ENCODE measurements at regions not wholly inside any gene's neighbourhood (a gene's known extent, or its start where the extent isn't known, plus 50 kb on each side); places are given as distances from the start of the nearest gene placed in this dataset.
A peak's percentile ranks its signal among the peaks of the same experiment; 100 is the strongest.
"Not testable (repeated sequence)": the region's sequence is repeated elsewhere in the genome, so short reads cannot be mapped to it uniquely, and the experiment has no call there.

- TF ChIP-seq POLR2A (IDR thresholded peaks at IDR 0.05) (no peak), POLR2AphosphoS5 (IDR thresholded peaks at IDR 0.05) (no peak)
- TF ChIP-seq, protein P1, sequence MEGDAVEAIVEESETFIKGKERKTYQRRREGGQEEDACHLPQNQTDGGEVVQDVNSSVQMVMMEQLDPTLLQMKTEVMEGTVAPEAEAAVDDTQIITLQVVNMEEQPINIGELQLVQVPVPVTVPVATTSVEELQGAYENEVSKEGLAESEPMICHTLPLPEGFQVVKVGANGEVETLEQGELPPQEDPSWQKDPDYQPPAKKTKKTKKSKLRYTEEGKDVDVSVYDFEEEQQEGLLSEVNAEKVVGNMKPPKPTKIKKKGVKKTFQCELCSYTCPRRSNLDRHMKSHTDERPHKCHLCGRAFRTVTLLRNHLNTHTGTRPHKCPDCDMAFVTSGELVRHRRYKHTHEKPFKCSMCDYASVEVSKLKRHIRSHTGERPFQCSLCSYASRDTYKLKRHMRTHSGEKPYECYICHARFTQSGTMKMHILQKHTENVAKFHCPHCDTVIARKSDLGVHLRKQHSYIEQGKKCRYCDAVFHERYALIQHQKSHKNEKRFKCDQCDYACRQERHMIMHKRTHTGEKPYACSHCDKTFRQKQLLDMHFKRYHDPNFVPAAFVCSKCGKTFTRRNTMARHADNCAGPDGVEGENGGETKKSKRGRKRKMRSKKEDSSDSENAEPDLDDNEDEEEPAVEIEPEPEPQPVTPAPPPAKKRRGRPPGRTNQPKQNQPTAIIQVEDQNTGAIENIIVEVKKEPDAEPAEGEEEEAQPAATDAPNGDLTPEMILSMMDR (IDR thresholded peaks at IDR 0.05), result no peak
- Histone ChIP-seq H3K36me3 (no peaks in the 10 kb centered on the region), H3K27me3 (no peaks in the 10 kb centered on the region), H3K9me3 (no peaks in the 10 kb centered on the region), H3K4me3 (no peak overlapping the region), H3K4me1 (no peaks in the 10 kb centered on the region), H3K27ac (no peak overlapping the region)
- DNase-seq (ENCODE audit: low spot score in 2 of 2), result no peak
- intact Hi-C loops (cut with DNase I; ENCODE audit: low total_unique reads), result no loop called here
Measured at GRCh38 chr4:100908540-100908939, 390.7 kb upstream of the EMCN start.

DNA sequence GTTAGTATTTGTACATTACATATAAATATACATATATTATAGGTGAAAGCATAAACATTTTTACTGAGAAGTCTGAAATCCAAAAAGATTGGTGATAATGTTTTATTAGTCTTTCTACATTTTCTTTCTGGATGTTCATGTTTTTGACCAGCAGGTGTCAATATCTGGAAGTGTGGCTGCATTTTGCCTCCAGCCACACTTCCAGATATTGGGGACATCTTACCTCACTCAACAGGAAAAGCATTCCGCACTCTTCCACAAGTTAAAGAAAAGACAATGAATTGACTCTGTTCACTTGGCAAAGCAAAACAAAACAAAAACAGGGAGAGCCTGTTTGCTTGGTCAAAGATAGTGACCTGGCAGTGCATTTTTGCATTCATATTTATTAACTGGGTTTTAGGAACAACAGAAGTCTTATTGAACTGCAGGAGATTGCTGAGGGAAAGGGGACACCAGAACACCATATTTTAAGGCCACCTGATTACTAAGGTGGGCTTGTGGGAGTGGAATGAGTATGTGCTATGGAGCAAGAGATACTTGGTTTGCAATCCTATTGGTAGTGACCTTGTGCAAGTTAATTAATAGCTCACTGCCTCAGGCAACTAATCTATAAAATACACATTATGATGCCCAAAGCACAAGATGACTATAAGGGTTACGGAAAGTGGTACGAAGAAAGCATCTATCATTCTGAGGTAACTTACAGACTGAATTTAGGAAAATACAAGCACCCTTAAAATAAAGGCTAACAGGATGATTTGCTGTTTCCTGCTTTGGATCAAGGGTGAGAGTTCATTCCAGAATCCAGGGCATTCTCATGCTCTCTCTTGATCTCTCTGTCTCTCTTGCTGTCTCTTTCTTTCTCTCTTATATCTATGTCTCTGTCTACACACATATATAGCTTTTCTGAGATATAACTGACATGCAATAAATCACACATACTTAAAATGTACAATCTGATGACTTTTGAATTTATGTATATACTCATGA lies 389.9 kb upstream of the EMCN start:
- TF ChIP-seq, protein P1 (IDR thresholded peaks at IDR 0.05), result peak; percentile 10 to 49 (median 36)
- TF ChIP-seq POLR2AphosphoS5 (IDR thresholded peaks at IDR 0.05) (no peak), POLR2A (IDR thresholded peaks at IDR 0.05) (no peak)
- intact Hi-C loops (cut with DNase I; ENCODE audit: low total_unique reads), result no loop called here
- H3K27me3 ChIP-seq, result no peaks in the 10 kb centered on the region
- H3K4me3 ChIP-seq, result no peak overlapping the region
- H3K4me1 ChIP-seq, result no peaks in the 10 kb centered on the region
- no peaks in the 10 kb centered on the region for H3K9me3 ChIP-seq
- H3K36me3 ChIP-seq, result no peaks in the 10 kb centered on the region
- DNase-seq (ENCODE audit: low spot score in 2 of 2), result peak in 1 of 2 donors; percentile 18
- peak overlapping the region in 1 of 2 donors; percentile 23 for H3K27ac ChIP-seq

DNA sequence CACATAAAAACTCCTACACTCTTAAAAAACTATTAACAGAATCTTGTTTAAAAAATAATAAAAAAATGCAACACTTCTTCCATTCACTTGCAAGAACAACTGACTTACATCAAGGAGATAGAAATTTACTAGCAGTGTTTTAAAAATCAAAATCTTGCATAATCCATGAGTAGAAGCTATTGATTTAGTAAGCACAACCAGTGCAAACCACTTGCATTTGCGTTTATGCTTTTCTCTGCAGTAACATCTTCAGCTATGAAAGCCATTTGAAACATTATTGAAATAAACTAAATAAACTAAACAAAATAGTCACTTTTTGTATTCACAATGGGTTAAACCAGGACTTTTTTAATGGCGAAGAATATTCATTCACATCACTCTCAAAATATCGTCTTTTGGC lies 389.2 kb upstream of the EMCN start:
- Histone ChIP-seq H3K27me3 (no peaks in the 10 kb centered on the region), H3K36me3 (no peaks in the 10 kb centered on the region), H3K4me1 (no peaks in the 10 kb centered on the region), H3K9me3 (no peaks in the 10 kb centered on the region), H3K4me3 (no peak overlapping the region), H3K27ac (no peak overlapping the region)
- TF ChIP-seq POLR2A (IDR thresholded peaks at IDR 0.05) (no peak), POLR2AphosphoS5 (IDR thresholded peaks at IDR 0.05) (no peak)
- TF ChIP-seq, protein P1 (IDR thresholded peaks at IDR 0.05), result no peak
- DNase-seq (ENCODE audit: low spot score in 2 of 2), result no peak
- intact Hi-C loops (cut with DNase I; ENCODE audit: low total_unique reads), result no loop called here

GRCh38 chr4:100900945-100901344 lies 383.1 kb upstream of the EMCN start:
- H3K36me3 ChIP-seq; H3K27ac ChIP-seq; intact Hi-C loops (cut with DNase I; ENCODE audit: low total_unique reads); DNase-seq (ENCODE audit: low spot score in 2 of 2); H3K9me3 ChIP-seq; H3K4me1 ChIP-seq; H3K27me3 ChIP-seq; H3K4me3 ChIP-seq: not testable (repeated sequence)

GRCh38 chr4:100900134-100900533 lies 382.3 kb upstream of the EMCN start:
- Histone ChIP-seq H3K9me3 (no peaks in the 10 kb centered on the region), H3K36me3 (no peaks in the 10 kb centered on the region), H3K4me1 (no peaks in the 10 kb centered on the region), H3K4me3 (no peak overlapping the region), H3K27me3 (no peaks in the 10 kb centered on the region), H3K27ac (no peak overlapping the region)
- TF ChIP-seq POLR2A (IDR thresholded peaks at IDR 0.05), result no peak
- no peak for TF ChIP-seq POLR2AphosphoS5 (IDR thresholded peaks at IDR 0.05)
- TF ChIP-seq, protein P1 (IDR thresholded peaks at IDR 0.05), result no peak
- intact Hi-C loops (cut with DNase I; ENCODE audit: low total_unique reads), result no loop called here
- DNase-seq (ENCODE audit: low spot score in 2 of 2), result no peak

Measured in breast epithelium (tissue), 4 donors.